OCI-LY3 (cell line): ENCODE measurements at regions not wholly inside any gene's neighbourhood (a gene's known extent, or its start where the extent isn't known, plus 50 kb on each side); places are given as distances from the start of the nearest gene placed in this dataset.
"Not testable (repeated sequence)": the region's sequence is repeated elsewhere in the genome, so short reads cannot be mapped to it uniquely, and the experiment has no call there.

Experiments
- CTCF ChIP-seq: fragments of 200-600, 300-600 bp; sonication (generic); IDR thresholded peaks from 2 replicates; pipeline ENCODE4 v1.5.1; 2014; ENCODE audit warnings: antibody characterized with exemption, low read length, low read depth
- EZH2phosphoT487 ChIP-seq: fragments of 200-600 bp; shearing (Covaris generic); IDR thresholded peaks from 2 replicates; pipeline ENCODE4 v1.6.1; 2018; ENCODE audit warnings: antibody characterized with exemption, mixed run types, low read depth

- TF ChIP-seq CTCF, EZH2phosphoT487: not testable (repeated sequence)
Observed at GRCh38 chr3:65001119-65001518, 313.3 kb upstream of the ADAMTS9 start.
